Kidney epithelial cell (primary cell): ENCODE measurements at regions not wholly inside any gene's neighbourhood (a gene's known extent, or its start where the extent isn't known, plus 50 kb on each side); places are given as distances from the start of the nearest gene placed in this dataset.
A peak's percentile ranks its signal among the peaks of the same experiment; 100 is the strongest.

Source experiments
- DNase-seq: peaks from one replicate; pipeline ENCODE4 v3.0.0-alpha.2; 2010; ENCODE audit warnings: low read depth
- H3K27me3 ChIP-seq: 2 replicates; pipeline ENCODE4 v1.6.0; 2011; ENCODE audit warnings: low read length; ENCODE audit not compliant: control insufficient read depth, insufficient read depth
- H3K36me3 ChIP-seq: 2 replicates; pipeline ENCODE4 v1.5.1; 2011; ENCODE audit warnings: low read length; ENCODE audit not compliant: control insufficient read depth, insufficient read depth
- H3K4me3 ChIP-seq: 2 replicates; pipeline ENCODE4 v1.5.1; 2011; ENCODE audit warnings: low read depth, mild to moderate bottlenecking, control low read depth, low read length
- CTCF ChIP-seq: IDR thresholded peaks from 2 replicates; pipeline ENCODE4 v1.5.1; 2011; ENCODE audit warnings: mild to moderate bottlenecking, moderate library complexity, low read length, control low read depth, inconsistent platforms; ENCODE audit not compliant: insufficient read depth, poor library complexity, severe bottlenecking

DNA sequence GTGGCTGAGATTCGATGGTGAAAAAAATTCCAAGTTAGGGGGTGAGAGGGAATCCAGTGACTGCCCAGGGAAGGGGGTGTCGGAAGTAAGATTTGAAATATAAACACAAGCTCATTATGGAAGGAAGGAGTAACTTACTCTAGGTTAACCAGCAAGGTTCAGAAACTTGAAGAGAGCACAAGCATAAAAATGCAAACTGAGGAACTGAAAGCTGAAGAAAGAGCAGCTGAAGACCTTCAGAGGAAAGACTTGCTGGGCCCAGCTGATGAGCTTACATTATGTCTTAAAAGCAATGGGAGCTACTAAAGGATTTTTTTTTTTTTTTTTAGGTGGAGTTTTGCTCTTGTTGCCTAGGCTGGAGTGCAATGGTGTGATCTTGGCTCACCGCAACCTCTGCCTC lies 189.7 kb upstream of the GRIN2B start:
- Histone ChIP-seq H3K27me3 (no peaks in the 10 kb centered on the region), H3K4me3 (no peak overlapping the region), H3K36me3 (no peaks in the 10 kb centered on the region)
- DNase-seq, result no peak
- TF ChIP-seq CTCF, result no peak

DNA sequence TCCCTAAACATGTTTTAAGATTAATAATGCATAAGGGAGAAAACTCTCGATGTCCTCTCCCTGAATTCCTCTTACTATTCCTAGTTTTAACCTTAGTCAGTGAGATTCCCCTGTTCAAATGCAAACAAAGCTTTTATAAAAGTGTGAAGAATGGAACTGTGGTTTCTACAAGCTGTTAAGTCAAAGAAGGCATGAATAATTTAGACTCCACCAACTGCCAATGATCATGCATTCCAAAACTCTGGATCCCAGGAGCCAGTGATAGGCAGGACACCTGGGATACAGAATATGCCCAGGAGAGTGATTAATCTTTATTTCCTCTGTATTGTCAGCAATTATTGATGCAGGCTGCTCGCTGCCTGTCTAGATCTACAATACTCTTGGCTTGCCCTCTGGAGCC lies 190.3 kb upstream of the ATF7IP start:
- no peak for DNase-seq
- Histone ChIP-seq H3K27me3 (no peaks in the 10 kb centered on the region), H3K4me3 (no peak overlapping the region), H3K36me3 (no peaks in the 10 kb centered on the region)
- no peak for TF ChIP-seq CTCF

DNA sequence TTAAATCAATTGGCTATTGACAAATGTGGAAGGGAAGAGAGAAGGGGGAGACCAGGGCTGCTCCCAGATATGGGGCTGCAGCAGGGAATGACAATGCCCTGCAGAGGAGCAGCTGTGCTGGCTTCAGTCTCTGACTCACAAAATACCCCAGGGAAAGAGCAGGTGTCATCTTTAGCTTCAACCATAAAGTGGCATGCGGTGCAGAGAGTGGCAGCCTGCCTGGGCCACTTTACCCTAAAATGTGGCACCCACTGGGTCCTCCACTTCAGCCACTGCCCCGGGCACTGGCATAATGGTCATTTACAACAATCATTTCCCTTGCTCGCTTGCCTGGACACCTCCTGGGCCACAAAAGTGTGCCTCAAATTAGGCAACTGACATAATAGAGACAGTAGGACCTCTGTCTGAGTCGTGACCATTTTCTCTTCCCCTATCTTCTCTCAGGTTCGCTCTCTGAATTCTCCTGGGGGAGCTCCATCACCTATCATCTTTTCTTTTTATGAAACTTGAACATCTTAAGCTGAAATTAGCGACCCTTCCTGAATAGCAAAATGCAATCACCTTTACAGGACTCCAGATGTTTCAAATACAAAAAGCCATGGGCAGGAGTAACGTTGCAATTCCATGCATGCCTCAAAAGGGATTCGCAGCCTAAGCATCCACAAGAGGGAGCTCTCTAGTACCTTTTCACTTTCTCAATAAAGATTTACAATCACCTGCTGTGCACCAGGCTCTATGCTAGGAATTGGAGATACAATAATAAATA lies 179.9 kb upstream of the ATF7IP start:
- Histone ChIP-seq H3K4me3 (no peak overlapping the region), H3K36me3 (no peaks in the 10 kb centered on the region), H3K27me3 (peaks cover 2% of the 10 kb centered on the region)
- DNase-seq, result no peak
- peak; percentile 71 for TF ChIP-seq CTCF

DNA sequence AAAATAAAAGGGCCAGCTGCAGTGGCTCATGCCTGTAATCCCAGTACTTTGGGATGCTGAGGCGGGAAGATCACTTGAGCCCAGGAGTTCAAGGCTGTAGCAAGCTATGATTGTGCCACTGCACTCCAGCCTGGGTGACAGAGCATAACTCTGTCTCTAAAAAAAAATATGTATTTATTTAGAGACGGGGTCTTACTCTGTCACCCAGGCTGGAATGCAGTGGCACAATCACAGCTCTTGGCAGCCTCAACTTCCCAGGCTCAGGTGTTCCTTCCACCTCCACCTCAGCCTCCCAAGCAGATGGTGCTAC lies 179.3 kb upstream of the ATF7IP start:
- DNase-seq, result no peak
- no peaks in the 10 kb centered on the region for H3K36me3 ChIP-seq
- H3K4me3 ChIP-seq, result no peak overlapping the region
- TF ChIP-seq CTCF, result no peak
- peaks cover 2% of the 10 kb centered on the region for H3K27me3 ChIP-seq

DNA sequence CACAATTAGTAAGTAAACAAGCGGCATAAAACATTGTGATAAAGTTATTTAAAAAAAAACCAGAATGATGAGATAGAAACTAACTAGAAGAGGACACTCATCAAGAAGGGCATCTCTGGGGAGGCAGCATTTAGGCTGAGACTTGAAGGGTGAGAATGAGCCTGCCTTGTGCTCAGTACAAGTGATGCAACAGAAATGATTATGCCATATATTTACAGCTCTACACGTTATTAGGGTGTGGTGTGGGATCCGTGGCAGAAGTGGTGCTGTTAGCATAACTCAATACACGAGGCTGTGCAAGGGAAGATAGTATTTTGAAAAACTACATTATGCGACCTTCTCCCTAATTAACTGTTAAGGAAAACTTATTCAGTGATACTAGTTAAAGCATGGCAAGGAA lies 178.5 kb upstream of the ATF7IP start:
- Histone ChIP-seq H3K36me3 (no peaks in the 10 kb centered on the region), H3K27me3 (peaks cover 2% of the 10 kb centered on the region), H3K4me3 (no peak overlapping the region)
- no peak for TF ChIP-seq CTCF
- no peak for DNase-seq

GRCh38 chr12:14187966-14188365 lies 177.5 kb upstream of the ATF7IP start:
- no peaks in the 10 kb centered on the region for H3K36me3 ChIP-seq
- no peak overlapping the region for H3K4me3 ChIP-seq
- TF ChIP-seq CTCF, result no peak
- no peak for DNase-seq
- peaks cover 2% of the 10 kb centered on the region for H3K27me3 ChIP-seq
